ENCODE measurements at regions not wholly inside any gene's neighbourhood (a gene's known extent, or its start where the extent isn't known, plus 50 kb on each side); places are given as distances from the start of the nearest gene placed in this dataset.

DNA sequence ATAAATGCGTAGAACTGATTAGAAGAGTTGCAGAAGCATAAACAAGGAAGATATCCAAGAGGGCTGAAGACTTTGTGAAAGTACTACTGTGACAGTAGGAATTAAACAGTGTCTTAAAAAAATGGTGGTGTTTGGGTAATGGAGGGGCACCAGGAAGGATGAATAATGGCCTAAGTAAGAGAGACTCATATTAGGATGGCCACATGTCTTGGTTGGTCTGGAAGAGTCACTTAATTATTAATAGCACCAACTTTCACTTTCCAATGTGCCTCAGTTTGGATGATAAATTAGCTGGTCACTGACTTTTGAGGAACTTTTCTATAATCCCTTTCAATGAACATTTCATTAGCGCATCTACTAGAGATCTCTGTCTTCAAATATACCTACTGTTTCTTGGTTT is 372.2 kb downstream of the NYAP2 start:
- Histone ChIP-seq H3K9me2 (ENCODE audit: insufficient read depth) (no peaks in the 10 kb centered on the region), H3K9me3 (ENCODE audit: low read depth) (no peaks in the 10 kb centered on the region), H3K27me3 (replicated peaks; ENCODE audit: insufficient read depth) (no peaks in the 10 kb centered on the region), H3K36me3 (ENCODE audit: low read depth) (no peaks in the 10 kb centered on the region), H3K9ac (no peak overlapping the region), H3K27ac (no peak overlapping the region), H4K20me1 (ENCODE audit: insufficient read depth) (no peaks in the 10 kb centered on the region), H2AFZ (no peak overlapping the region), H3K4me1 (ENCODE audit: insufficient read depth) (no peaks in the 10 kb centered on the region), H3K4me3 (no peak overlapping the region), H3K79me2 (ENCODE audit: insufficient read depth) (no peaks in the 10 kb centered on the region), H3K4me2 (ENCODE audit: unreplicated experiment) (no peak overlapping the region), H3F3A (ENCODE audit: insufficient read depth) (no peaks in the 10 kb centered on the region)
- in situ Hi-C loops (cut with MboI) = no loop called here
- WGBS, 2 experiments (ENCODE audit: low coverage in 1 of 2, low lambda C conversion rate in 2 of 2, missing lambda C conversion rate in 2 of 2) = 88 to 91% methylated on average over 2 of the region's 2 CpGs
- DNase-seq = no peak
- TF ChIP-seq EZH2phosphoT487 (IDR thresholded peaks at IDR 0.05; ENCODE audit: insufficient read depth, low read depth) = no peak
- no peak for TF ChIP-seq EZH2 (IDR thresholded peaks at IDR 0.05; ENCODE audit: insufficient read depth, poor library complexity, severe bottlenecking)

DNA sequence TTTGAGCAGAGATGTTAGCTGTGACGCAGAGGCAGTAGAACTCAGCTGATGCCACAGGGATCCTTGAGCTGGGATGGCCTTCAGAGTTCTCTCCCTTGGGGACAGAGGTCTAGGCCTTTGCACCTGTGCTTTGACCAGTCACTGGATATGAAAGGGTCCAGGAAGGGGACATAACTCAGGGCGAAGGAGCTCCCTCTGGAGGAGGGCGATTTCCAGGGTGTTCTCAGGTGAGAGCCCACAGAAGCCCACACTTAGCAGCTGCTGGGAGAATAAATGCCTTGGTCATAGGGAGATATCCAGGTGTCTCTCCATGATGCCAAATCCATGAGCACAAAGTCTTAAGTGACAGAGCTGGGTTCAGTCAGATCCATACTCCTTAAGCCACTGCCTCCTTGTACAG is 369.2 kb downstream of the NYAP2 start:
- no peaks in the 10 kb centered on the region for H3K9me3 ChIP-seq (ENCODE audit: low read depth)
- WGBS, 2 experiments (ENCODE audit: low coverage in 1 of 2, low lambda C conversion rate in 2 of 2, missing lambda C conversion rate in 2 of 2) = 78 to 84% methylated on average over 3 of the region's 3 CpGs
- no peak overlapping the region for H3K4me3 ChIP-seq
- in situ Hi-C loops (cut with MboI) = no loop called here
- H3K36me3 ChIP-seq (ENCODE audit: low read depth) = no peaks in the 10 kb centered on the region
- H3K9ac ChIP-seq = no peak overlapping the region
- TF ChIP-seq EZH2 (IDR thresholded peaks at IDR 0.05; ENCODE audit: insufficient read depth, poor library complexity, severe bottlenecking) (no peak), EZH2phosphoT487 (IDR thresholded peaks at IDR 0.05; ENCODE audit: insufficient read depth, low read depth) (no peak)
- no peaks in the 10 kb centered on the region for H3K4me1 ChIP-seq (ENCODE audit: insufficient read depth)
- no peaks in the 10 kb centered on the region for H3K79me2 ChIP-seq (ENCODE audit: insufficient read depth)
- DNase-seq = no peak
- H3K27ac ChIP-seq = no peak overlapping the region
- H3K4me2 ChIP-seq (ENCODE audit: unreplicated experiment) = no peak overlapping the region
- no peaks in the 10 kb centered on the region for H3K9me2 ChIP-seq (ENCODE audit: insufficient read depth)
- no peak overlapping the region for H2AFZ ChIP-seq
- H3F3A ChIP-seq (ENCODE audit: insufficient read depth) = no peaks in the 10 kb centered on the region
- H3K27me3 ChIP-seq (replicated peaks; ENCODE audit: insufficient read depth) = no peaks in the 10 kb centered on the region
- H4K20me1 ChIP-seq (ENCODE audit: insufficient read depth) = no peaks in the 10 kb centered on the region

DNA sequence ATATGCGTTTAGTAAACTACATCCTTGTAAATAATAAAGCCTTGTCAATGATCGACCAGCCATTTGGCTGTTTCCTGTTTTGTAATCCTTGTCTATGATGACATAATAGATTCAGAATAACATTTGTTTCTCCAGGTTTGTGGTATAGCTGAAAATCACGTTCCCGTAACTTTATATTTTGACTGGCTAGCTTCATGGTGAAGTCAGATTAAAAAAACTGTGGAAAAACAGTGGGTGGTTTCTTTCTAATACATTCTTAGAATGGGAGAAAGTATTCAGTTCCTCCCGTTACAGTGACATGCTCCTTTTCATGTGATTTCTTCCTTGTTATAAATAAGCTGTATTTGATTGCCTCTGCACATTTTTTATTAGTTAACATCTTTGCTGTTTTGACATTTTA is 366.9 kb downstream of the NYAP2 start:
- H3K79me2 ChIP-seq (ENCODE audit: insufficient read depth) = no peaks in the 10 kb centered on the region
- H3K9me2 ChIP-seq (ENCODE audit: insufficient read depth) = no peaks in the 10 kb centered on the region
- no peak overlapping the region for H3K27ac ChIP-seq
- no peaks in the 10 kb centered on the region for H3F3A ChIP-seq (ENCODE audit: insufficient read depth)
- H2AFZ ChIP-seq = no peak overlapping the region
- no peak overlapping the region for H3K9ac ChIP-seq
- in situ Hi-C loops (cut with MboI) = no loop called here
- H3K4me1 ChIP-seq (ENCODE audit: insufficient read depth) = no peaks in the 10 kb centered on the region
- no peaks in the 10 kb centered on the region for H4K20me1 ChIP-seq (ENCODE audit: insufficient read depth)
- H3K36me3 ChIP-seq (ENCODE audit: low read depth) = no peaks in the 10 kb centered on the region
- DNase-seq = no peak
- no peak for TF ChIP-seq EZH2 (IDR thresholded peaks at IDR 0.05; ENCODE audit: insufficient read depth, poor library complexity, severe bottlenecking)
- no peak for TF ChIP-seq EZH2phosphoT487 (IDR thresholded peaks at IDR 0.05; ENCODE audit: insufficient read depth, low read depth)
- no peak overlapping the region for H3K4me2 ChIP-seq (ENCODE audit: unreplicated experiment)
- H3K9me3 ChIP-seq (ENCODE audit: low read depth) = no peaks in the 10 kb centered on the region
- no peaks in the 10 kb centered on the region for H3K27me3 ChIP-seq (replicated peaks; ENCODE audit: insufficient read depth)
- WGBS, 2 experiments (ENCODE audit: low coverage in 1 of 2, low lambda C conversion rate in 2 of 2, missing lambda C conversion rate in 2 of 2) = 51 to 58% methylated on average over 5 of the region's 5 CpGs
- no peak overlapping the region for H3K4me3 ChIP-seq

DNA sequence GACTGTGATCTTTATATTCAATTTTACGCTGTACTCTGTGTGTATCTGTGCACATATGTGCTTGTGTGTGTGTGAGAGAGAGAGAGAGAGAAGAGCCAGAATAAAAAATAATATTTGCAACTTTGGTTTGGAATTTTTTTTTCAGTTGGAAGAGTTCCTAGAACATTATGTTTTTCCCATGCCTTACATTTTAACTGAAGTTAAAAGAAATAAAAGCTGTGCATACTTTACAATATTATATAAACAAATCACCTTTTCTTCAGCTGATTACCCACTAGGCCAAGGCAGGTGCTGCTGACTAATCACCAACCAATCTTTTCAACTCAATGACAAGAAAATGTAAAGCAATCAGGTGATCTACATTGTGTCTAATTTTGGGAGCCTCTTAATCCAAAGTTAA is 366.3 kb downstream of the NYAP2 start:
- H3K9me2 ChIP-seq (ENCODE audit: insufficient read depth) = no peaks in the 10 kb centered on the region
- H4K20me1 ChIP-seq (ENCODE audit: insufficient read depth) = no peaks in the 10 kb centered on the region
- H3K9ac ChIP-seq = no peak overlapping the region
- no peaks in the 10 kb centered on the region for H3K79me2 ChIP-seq (ENCODE audit: insufficient read depth)
- H3K27me3 ChIP-seq (replicated peaks; ENCODE audit: insufficient read depth) = no peaks in the 10 kb centered on the region
- no peak overlapping the region for H2AFZ ChIP-seq
- H3F3A ChIP-seq (ENCODE audit: insufficient read depth) = no peaks in the 10 kb centered on the region
- no peaks in the 10 kb centered on the region for H3K9me3 ChIP-seq (ENCODE audit: low read depth)
- H3K4me2 ChIP-seq (ENCODE audit: unreplicated experiment) = no peak overlapping the region
- DNase-seq = no peak
- H3K4me1 ChIP-seq (ENCODE audit: insufficient read depth) = no peaks in the 10 kb centered on the region
- WGBS, 2 experiments (ENCODE audit: low coverage in 1 of 2, low lambda C conversion rate in 2 of 2, missing lambda C conversion rate in 2 of 2) = 36 to 62% methylated on average over 1 of the region's 1 CpG
- no peaks in the 10 kb centered on the region for H3K36me3 ChIP-seq (ENCODE audit: low read depth)
- H3K4me3 ChIP-seq = no peak overlapping the region
- TF ChIP-seq EZH2 (IDR thresholded peaks at IDR 0.05; ENCODE audit: insufficient read depth, poor library complexity, severe bottlenecking) (no peak), EZH2phosphoT487 (IDR thresholded peaks at IDR 0.05; ENCODE audit: insufficient read depth, low read depth) (no peak)
- in situ Hi-C loops (cut with MboI) = no loop called here
- no peak overlapping the region for H3K27ac ChIP-seq

DNA sequence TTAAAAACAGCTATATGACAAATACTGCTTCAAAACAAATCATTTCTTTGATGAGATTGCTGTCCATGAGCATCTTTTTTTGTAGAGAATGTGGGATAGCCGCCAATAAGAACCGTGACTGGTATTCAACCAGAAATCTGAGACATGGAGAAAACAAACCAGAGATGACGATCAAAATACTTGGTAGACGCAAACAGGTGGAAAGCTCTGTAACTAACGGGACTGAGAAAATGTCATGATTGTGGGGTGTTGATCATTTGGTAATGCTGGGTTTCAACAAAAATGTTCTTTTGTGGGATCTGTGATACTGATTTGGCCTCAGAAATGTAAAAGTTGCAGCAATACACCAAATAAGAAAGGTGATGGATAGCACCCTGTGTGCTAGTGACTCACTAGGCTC is 364.8 kb downstream of the NYAP2 start:
- Histone ChIP-seq H3K4me1 (ENCODE audit: insufficient read depth) (no peaks in the 10 kb centered on the region), H3K27me3 (replicated peaks; ENCODE audit: insufficient read depth) (no peaks in the 10 kb centered on the region), H3F3A (ENCODE audit: insufficient read depth) (no peaks in the 10 kb centered on the region), H3K79me2 (ENCODE audit: insufficient read depth) (no peaks in the 10 kb centered on the region), H3K4me2 (ENCODE audit: unreplicated experiment) (no peak overlapping the region), H2AFZ (no peak overlapping the region), H3K27ac (no peak overlapping the region), H3K36me3 (ENCODE audit: low read depth) (no peaks in the 10 kb centered on the region), H3K9ac (no peak overlapping the region), H3K9me2 (ENCODE audit: insufficient read depth) (no peaks in the 10 kb centered on the region), H3K4me3 (no peak overlapping the region), H4K20me1 (ENCODE audit: insufficient read depth) (no peaks in the 10 kb centered on the region), H3K9me3 (ENCODE audit: low read depth) (no peaks in the 10 kb centered on the region)
- in situ Hi-C loops (cut with MboI) = no loop called here
- DNase-seq = no peak
- 71 to 78% methylated on average over 5 of the region's 5 CpGs for WGBS, 2 experiments (ENCODE audit: low coverage in 1 of 2, low lambda C conversion rate in 2 of 2, missing lambda C conversion rate in 2 of 2)
- no peak for TF ChIP-seq EZH2 (IDR thresholded peaks at IDR 0.05; ENCODE audit: insufficient read depth, poor library complexity, severe bottlenecking)
- no peak for TF ChIP-seq EZH2phosphoT487 (IDR thresholded peaks at IDR 0.05; ENCODE audit: insufficient read depth, low read depth)

Measured in GM23248 (cell line).